GM13976 (cell line): ENCODE measurements at regions not wholly inside any gene's neighbourhood (a gene's known extent, or its start where the extent isn't known, plus 50 kb on each side); places are given as distances from the start of the nearest gene placed in this dataset.

Source experiments
- DNase-seq: peaks from one replicate; pipeline ENCODE4 v3.0.0; 2012; ENCODE audit warnings: low spot score
- in situ Hi-C: fragments of 300-500 bp; cut with MboI; formaldehyde crosslinking; loops from one replicate; pipeline ENCODE4 v1.12.0; 2022; ENCODE audit warnings: low sequenced_read_pairs, mixed read lengths, inconsistent platforms; ENCODE audit not compliant: unreplicated experiment
- TF ChIP-seq, protein P1 (sequence below): IDR thresholded peaks from 2 replicates; pipeline ENCODE4 v1.5.1; 2012; ENCODE audit warnings: borderline replicate concordance, mild to moderate bottlenecking; ENCODE audit not compliant: insufficient read depth; ENCODE audit errors: extremely low read depth, missing control alignments, control extremely low read depth

DNA sequence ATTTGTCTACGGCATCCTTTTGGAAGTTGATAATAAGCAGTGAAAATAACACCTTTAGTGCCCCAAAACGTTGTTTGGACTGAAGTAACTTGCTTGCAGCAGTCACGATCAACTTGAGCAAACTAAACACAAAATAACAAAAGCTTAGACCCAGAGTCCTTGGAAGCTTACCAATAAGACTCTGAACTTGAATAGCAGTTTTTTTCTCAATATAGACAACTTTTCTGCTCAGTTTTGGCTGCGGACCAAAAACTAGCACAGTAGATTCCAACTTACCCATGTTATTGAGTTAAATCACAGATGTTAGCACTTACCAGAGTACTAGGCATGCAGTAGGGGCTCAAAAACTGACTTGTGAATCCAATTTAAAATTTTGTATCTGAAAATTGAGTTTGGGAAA lies 746.9 kb downstream of the PCDH19 start:
- in situ Hi-C loops: no loop called here
- TF ChIP-seq, protein P1, sequence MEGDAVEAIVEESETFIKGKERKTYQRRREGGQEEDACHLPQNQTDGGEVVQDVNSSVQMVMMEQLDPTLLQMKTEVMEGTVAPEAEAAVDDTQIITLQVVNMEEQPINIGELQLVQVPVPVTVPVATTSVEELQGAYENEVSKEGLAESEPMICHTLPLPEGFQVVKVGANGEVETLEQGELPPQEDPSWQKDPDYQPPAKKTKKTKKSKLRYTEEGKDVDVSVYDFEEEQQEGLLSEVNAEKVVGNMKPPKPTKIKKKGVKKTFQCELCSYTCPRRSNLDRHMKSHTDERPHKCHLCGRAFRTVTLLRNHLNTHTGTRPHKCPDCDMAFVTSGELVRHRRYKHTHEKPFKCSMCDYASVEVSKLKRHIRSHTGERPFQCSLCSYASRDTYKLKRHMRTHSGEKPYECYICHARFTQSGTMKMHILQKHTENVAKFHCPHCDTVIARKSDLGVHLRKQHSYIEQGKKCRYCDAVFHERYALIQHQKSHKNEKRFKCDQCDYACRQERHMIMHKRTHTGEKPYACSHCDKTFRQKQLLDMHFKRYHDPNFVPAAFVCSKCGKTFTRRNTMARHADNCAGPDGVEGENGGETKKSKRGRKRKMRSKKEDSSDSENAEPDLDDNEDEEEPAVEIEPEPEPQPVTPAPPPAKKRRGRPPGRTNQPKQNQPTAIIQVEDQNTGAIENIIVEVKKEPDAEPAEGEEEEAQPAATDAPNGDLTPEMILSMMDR: no peak
- DNase-seq: no peak

DNA sequence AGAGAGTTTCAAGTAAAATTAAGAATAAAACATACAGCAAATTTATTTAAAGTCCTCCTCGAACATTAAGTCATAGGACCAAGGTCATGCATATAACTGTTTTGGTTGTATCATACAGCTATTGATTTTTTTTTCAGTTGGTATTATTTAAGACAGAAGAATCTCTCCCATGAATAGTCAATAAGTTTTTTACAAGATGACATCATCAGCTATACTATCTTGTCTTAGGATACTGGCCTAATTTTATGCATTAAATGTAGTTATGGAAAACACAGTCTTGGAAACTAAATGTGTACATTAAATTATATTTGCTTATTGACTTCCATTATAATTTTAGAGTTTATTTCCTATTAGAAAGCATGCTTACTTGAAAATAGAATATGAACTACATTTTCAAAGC lies 755.9 kb downstream of the PCDH19 start:
- no peak for DNase-seq
- in situ Hi-C loops: no loop called here
- TF ChIP-seq, protein P1: no peak

DNA sequence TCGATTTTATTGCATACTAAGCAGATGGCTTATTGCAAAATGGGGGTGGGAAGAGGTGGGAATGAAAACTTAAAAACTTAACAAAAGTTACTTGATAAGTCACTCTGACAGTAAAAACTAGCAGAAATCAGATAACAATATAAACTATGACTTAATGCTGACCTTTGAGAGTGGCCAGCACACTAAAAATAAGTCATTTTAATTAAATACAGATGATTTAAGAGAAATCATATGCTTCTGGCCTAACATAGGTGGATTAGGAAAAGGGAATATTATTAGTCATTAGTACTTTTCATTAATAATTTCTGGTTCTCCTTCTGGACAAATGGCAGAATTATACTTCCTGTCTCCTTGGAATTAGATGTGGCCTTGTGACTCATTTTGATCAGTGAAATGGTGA lies 756.7 kb downstream of the PCDH19 start:
- DNase-seq: no peak
- TF ChIP-seq, protein P1: no peak
- in situ Hi-C loops: no loop called here

DNA sequence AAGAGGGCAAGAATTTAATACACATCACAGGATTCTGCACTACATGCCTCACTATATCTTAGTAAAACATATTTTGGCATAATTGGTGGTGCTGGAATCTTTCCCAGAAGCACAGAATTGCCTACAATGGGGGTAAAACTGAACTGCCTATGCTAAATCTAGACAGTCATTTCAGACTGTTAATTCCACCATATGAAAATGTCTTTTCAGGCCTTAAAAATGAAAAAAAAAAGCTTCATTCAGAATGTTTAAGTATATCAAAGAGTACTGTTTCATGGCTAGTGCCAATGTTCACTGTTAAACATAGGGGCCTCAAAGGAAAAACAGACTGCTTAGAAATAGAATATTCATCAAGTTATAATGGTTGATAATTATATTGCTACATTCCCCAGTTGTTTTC lies 797.0 kb downstream of the PCDH19 start:
- in situ Hi-C loops: no loop called here
- TF ChIP-seq, protein P1: no peak

DNA sequence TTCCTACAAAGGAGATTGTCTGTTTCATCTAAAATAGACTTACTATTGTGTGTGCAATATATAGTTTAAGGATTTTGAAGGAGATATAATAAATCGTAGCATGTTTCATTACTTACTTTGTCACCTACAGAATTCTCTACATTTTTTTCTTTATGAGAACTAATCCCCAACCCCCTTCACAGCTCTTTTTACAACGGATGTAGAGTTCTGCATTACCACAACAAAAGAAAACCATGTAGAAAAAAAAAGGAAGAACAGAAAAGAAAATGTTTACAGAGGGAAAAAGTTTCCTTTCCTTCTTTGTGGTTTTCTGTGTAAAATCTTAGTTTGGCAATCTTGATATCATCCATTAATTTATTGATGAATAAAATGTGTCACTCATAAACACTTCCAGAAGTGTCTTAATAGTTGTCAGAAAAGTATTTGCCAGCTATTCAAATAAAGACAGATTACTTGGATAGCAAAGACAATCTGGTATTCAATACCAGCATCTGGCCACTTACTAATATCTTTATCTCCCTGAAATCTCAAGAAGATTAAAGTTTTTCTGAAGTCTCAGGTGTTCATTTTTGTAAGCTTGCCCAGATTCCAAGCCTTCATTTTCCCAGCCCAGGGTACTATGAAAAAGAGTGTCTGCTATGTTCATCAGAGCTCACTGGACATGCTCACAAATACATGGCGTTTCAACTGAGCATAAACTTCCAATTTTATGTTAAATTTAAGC lies 806.8 kb downstream of the PCDH19 start:
- TF ChIP-seq, protein P1: no peak
- in situ Hi-C loops: no loop called here
- no peak for DNase-seq

More for the DNA sequence above, 797.0 kb downstream of the PCDH19 start:
- no peak for DNase-seq

DNA sequence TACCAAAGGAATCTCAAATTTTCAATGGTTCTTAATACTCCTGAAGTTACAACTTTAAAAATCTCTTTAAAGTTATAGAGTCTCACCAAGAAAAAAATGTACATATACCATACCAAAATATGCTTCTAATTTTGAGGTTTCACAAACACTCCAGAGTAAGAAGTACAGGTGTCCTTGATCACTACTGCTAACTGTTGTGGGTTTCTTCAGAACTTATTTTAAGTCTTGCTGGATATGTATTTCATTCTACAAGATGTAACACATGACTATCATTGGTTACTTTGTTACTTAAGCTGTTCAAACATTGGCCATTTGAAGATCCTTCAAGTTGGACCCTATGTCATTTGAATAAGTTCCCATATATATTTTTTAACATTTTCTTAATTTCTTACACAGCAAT lies 808.0 kb downstream of the PCDH19 start:
- no peak for DNase-seq
- in situ Hi-C loops: no loop called here
- TF ChIP-seq, protein P1: no peak
